NT2/D1 (cell line): ENCODE measurements at regions not wholly inside any gene's neighbourhood (a gene's known extent, or its start where the extent isn't known, plus 50 kb on each side); places are given as distances from the start of the nearest gene placed in this dataset.

Source experiments
- DNase-seq: peaks from one replicate; pipeline ENCODE4 v3.0.0-alpha.2; 2011; ENCODE audit warnings: low read depth, low spot score
- H3K27me3 ChIP-seq: 2 replicates; pipeline ENCODE4 v1.6.0; 2011; ENCODE audit warnings: mild to moderate bottlenecking; ENCODE audit not compliant: insufficient read length, insufficient read depth
- H3K36me3 ChIP-seq: 2 replicates; pipeline ENCODE4 v1.6.1; 2011; ENCODE audit warnings: mild to moderate bottlenecking, low read length, mixed read lengths; ENCODE audit not compliant: insufficient read depth, insufficient read length
- H3K4me1 ChIP-seq: 2 replicates; pipeline ENCODE4 v1.5.1; 2011; ENCODE audit not compliant: insufficient read depth, insufficient read length
- H3K4me3 ChIP-seq: 2 replicates; pipeline ENCODE4 v1.5.1; 2011; ENCODE audit warnings: low read depth; ENCODE audit not compliant: insufficient read length
- H3K9ac ChIP-seq: 2 replicates; pipeline ENCODE4 v1.6.0; 2011; ENCODE audit warnings: low read depth; ENCODE audit not compliant: insufficient read length
- H3K9me3 ChIP-seq: 2 replicates; pipeline ENCODE4 v1.5.1; 2011; ENCODE audit warnings: mild to moderate bottlenecking, low read length; ENCODE audit not compliant: insufficient read depth
- SUZ12 ChIP-seq: IDR thresholded peaks from 2 replicates; pipeline ENCODE4 v1.6.1; 2011; ENCODE audit not compliant: insufficient read length, insufficient read depth; ENCODE audit errors: extremely low read depth
- YY1 ChIP-seq: IDR thresholded peaks from 2 replicates; pipeline ENCODE4 v1.6.1; 2011; ENCODE audit not compliant: insufficient read length, insufficient read depth
- ZNF274 ChIP-seq: IDR thresholded peaks from 2 replicates; pipeline ENCODE4 v1.6.1; 2011; ENCODE audit warnings: mild to moderate bottlenecking, low read depth, low read length

- no peak for DNase-seq
- no peaks in the 10 kb centered on the region for H3K9me3 ChIP-seq
- H3K9ac ChIP-seq = no peak overlapping the region
- H3K36me3 ChIP-seq = no peaks in the 10 kb centered on the region
- H3K27me3 ChIP-seq = no peaks in the 10 kb centered on the region
- TF ChIP-seq YY1 = no peak
- TF ChIP-seq SUZ12 = no peak
- no peak for TF ChIP-seq ZNF274
- H3K4me3 ChIP-seq = no peak overlapping the region
- no peaks in the 10 kb centered on the region for H3K4me1 ChIP-seq
Measured at GRCh38 chr21:27189870-27190269, 223.0 kb upstream of the ADAMTS5 start.

- Histone ChIP-seq H3K9me3 (no peaks in the 10 kb centered on the region), H3K9ac (no peak overlapping the region), H3K4me1 (no peaks in the 10 kb centered on the region), H3K27me3 (no peaks in the 10 kb centered on the region), H3K36me3 (no peaks in the 10 kb centered on the region), H3K4me3 (no peak overlapping the region)
- DNase-seq = no peak
- TF ChIP-seq ZNF274 (no peak), SUZ12 (no peak), YY1 (no peak)
Measured at GRCh38 chr21:27173053-27173452, 206.2 kb upstream of the ADAMTS5 start.

GRCh38 chr21:27171707-27172106 lies 204.8 kb upstream of the ADAMTS5 start:
- no peaks in the 10 kb centered on the region for H3K27me3 ChIP-seq
- no peak for DNase-seq
- H3K36me3 ChIP-seq = no peaks in the 10 kb centered on the region
- TF ChIP-seq YY1 (no peak), ZNF274 (no peak), SUZ12 (no peak)
- no peaks in the 10 kb centered on the region for H3K9me3 ChIP-seq
- no peak overlapping the region for H3K9ac ChIP-seq
- H3K4me1 ChIP-seq = no peaks in the 10 kb centered on the region
- no peak overlapping the region for H3K4me3 ChIP-seq

- Histone ChIP-seq H3K9ac (no peak overlapping the region), H3K9me3 (no peaks in the 10 kb centered on the region), H3K36me3 (no peaks in the 10 kb centered on the region), H3K4me1 (no peaks in the 10 kb centered on the region), H3K4me3 (no peak overlapping the region), H3K27me3 (no peaks in the 10 kb centered on the region)
- TF ChIP-seq ZNF274 (no peak), SUZ12 (no peak), YY1 (no peak)
- no peak for DNase-seq
Measured at GRCh38 chr21:27168084-27168483, 201.2 kb upstream of the ADAMTS5 start.

GRCh38 chr21:27164208-27165177 lies 197.6 kb upstream of the ADAMTS5 start:
- Histone ChIP-seq H3K9me3 (no peaks in the 10 kb centered on the region), H3K4me3 (no peak overlapping the region), H3K36me3 (no peaks in the 10 kb centered on the region), H3K4me1 (no peaks in the 10 kb centered on the region), H3K9ac (no peak overlapping the region), H3K27me3 (no peaks in the 10 kb centered on the region)
- TF ChIP-seq YY1 (no peak), ZNF274 (no peak), SUZ12 (no peak)
- DNase-seq = no peak

- DNase-seq = no peak
- Histone ChIP-seq H3K9me3 (no peaks in the 10 kb centered on the region), H3K4me3 (no peak overlapping the region), H3K4me1 (no peaks in the 10 kb centered on the region), H3K27me3 (no peaks in the 10 kb centered on the region), H3K9ac (no peak overlapping the region), H3K36me3 (no peaks in the 10 kb centered on the region)
- TF ChIP-seq YY1 (no peak), ZNF274 (no peak), SUZ12 (no peak)
Measured at GRCh38 chr21:27158967-27159366, 192.1 kb upstream of the ADAMTS5 start.

- no peak for TF ChIP-seq SUZ12
- TF ChIP-seq ZNF274 = no peak
- no peak for TF ChIP-seq YY1
- Histone ChIP-seq H3K9ac (no peak overlapping the region), H3K27me3 (no peaks in the 10 kb centered on the region), H3K36me3 (no peaks in the 10 kb centered on the region), H3K4me1 (no peaks in the 10 kb centered on the region), H3K9me3 (no peaks in the 10 kb centered on the region), H3K4me3 (no peak overlapping the region)
- no peak for DNase-seq
Measured at GRCh38 chr21:27157097-27157496, 190.2 kb upstream of the ADAMTS5 start.

- TF ChIP-seq ZNF274 = no peak
- no peaks in the 10 kb centered on the region for H3K36me3 ChIP-seq
- no peaks in the 10 kb centered on the region for H3K4me1 ChIP-seq
- DNase-seq = no peak
- no peaks in the 10 kb centered on the region for H3K9me3 ChIP-seq
- no peak overlapping the region for H3K9ac ChIP-seq
- no peak overlapping the region for H3K4me3 ChIP-seq
- H3K27me3 ChIP-seq = no peaks in the 10 kb centered on the region
Measured at GRCh38 chr21:27156666-27157065, 189.8 kb upstream of the ADAMTS5 start.
